Transverse colon (tissue), 4 donors: ENCODE measurements at regions not wholly inside any gene's neighbourhood (a gene's known extent, or its start where the extent isn't known, plus 50 kb on each side); places are given as distances from the start of the nearest gene placed in this dataset.

ENCODE experiments used
- DNase-seq: peaks from one replicate; pipeline ENCODE4 v3.0.0-alpha.2; 2019
- H3K27ac ChIP-seq, 4 donors: fragments of 200-600 bp; sonication (generic); 2 replicates each; pipeline ENCODE4 v1.5.1; 2016 to 2018; ENCODE audit warnings: inconsistent platforms in 4 of 4
- H3K27me3 ChIP-seq: fragments of 200-600 bp; sonication (generic); 2 replicates; pipeline ENCODE4 v1.5.1; 2017; ENCODE audit warnings: inconsistent platforms
- H3K36me3 ChIP-seq, 4 donors: fragments of 200-600 bp; sonication (generic); 2 replicates each; pipeline ENCODE4 v1.5.1; 2017 to 2019; ENCODE audit warnings: inconsistent platforms in 4 of 4
- H3K4me1 ChIP-seq, 4 donors: fragments of 200-600 bp; sonication (generic); 2 replicates each; pipeline ENCODE4 v1.5.1; 2017 to 2020; ENCODE audit warnings: inconsistent platforms in 4 of 4
- H3K4me3 ChIP-seq, 4 donors: fragments of 200-600 bp; sonication (generic); 1 replicate in 1 of 4; 2 replicates in 3 of 4; pipeline versions ENCODE4 v1.5.1 to v1.6.1; 2017 to 2019; ENCODE audit warnings: inconsistent platforms in 4 of 4
- H3K9me3 ChIP-seq, 2 donors: fragments of 200-600 bp; sonication (generic); 2 replicates each; pipeline ENCODE4 v1.5.1; 2017 to 2019; ENCODE audit warnings: inconsistent platforms in 2 of 2
- CTCF ChIP-seq, 5 experiments: fragments of 200-600 bp in 3 of 5; fragments of 450-650 bp in 2 of 5; sonication (generic) in 3 of 5; IDR thresholded peaks; 1 replicate in 2 of 5; 2 replicates in 3 of 5; pipeline ENCODE4 v1.5.1; 2016 to 2017; ENCODE audit warnings: antibody characterized with exemption in 5 of 5, inconsistent platforms in 3 of 5, mild to moderate bottlenecking in 2 of 5, moderate library complexity in 1 of 5
- EP300 ChIP-seq: sonication (generic); formaldehyde crosslinking; IDR thresholded peaks from one replicate; pipeline ENCODE4 v1.6.1; 2017; ENCODE audit warnings: antibody characterized with exemption, low read depth
- POLR2A ChIP-seq: fragments of 450-650 bp; IDR thresholded peaks from one replicate; pipeline ENCODE4 v1.6.1; 2016; ENCODE audit warnings: antibody characterized with exemption, mild to moderate bottlenecking, moderate library complexity
- POLR2AphosphoS5 ChIP-seq, 3 donors: sonication (generic); formaldehyde crosslinking; IDR thresholded peaks; one replicate each; pipeline ENCODE4 v1.6.1; 2016; ENCODE audit warnings: antibody characterized with exemption in 3 of 3
- WGBS, 2 donors: methylation state at CpG; one replicate each; pipeline ENCODE4 v1.1.5; 2018; ENCODE audit warnings: low coverage in 1 of 2; 5-methylcytosine and 5-hydroxymethylcytosine counted together
- in situ Hi-C, 4 donors: fragments of 200-750 bp; cut with MboI; loops; one replicate each; pipeline versions ENCODE4 v1.15.0 to v1.15.1; 2017; ENCODE audit warnings: low sequenced_read_pairs in 3 of 4, low pct_ligation_motif_present in 1 of 4, low pct_unique_long_range_greater_than_20kb in 1 of 4
- intact Hi-C: fragments of 100-400 bp; cut with DNase I; formaldehyde crosslinking; loops from one replicate; pipeline ENCODE4 v1.15.1; 2023; ENCODE audit warnings: low total_unique reads

DNA sequence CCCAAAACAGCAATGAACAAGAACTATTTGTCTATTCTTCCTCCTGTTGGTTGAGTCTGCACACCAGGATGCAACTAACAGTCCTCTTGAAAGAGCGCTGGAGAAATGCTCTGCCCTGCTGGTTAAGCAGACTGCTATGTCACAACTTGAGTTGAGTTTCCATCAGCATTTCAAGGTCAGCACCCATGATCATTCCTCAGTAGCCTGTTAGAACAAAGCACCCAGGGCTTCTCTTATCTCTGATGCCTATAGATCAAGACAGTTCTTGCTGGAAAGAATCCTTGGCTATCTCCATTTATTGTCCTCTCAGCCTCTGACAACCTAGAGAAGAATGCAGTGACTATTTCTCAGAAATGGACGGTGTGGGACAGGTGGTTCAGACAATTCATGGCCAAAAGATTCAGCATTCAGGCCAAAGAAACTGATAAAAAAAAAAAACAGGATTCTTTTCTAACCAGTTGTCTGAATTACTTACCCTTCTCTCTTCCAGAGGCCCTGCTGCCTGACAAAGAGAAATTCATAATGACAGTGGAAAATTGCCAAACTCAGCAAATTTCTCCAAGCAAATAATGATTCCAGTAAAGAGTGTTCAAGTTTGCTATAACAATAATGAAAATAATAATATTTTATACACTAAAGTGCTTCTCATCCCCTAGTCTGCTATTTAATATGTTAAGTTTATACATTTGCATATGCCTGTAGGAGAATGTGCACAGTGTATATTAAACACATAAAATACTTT lies 306.7 kb downstream of the EMP1 start:
- in situ Hi-C loops (no loop called here), intact Hi-C loops (no loop called here)
- H3K4me1 ChIP-seq = no peaks in the 10 kb centered on the region
- TF ChIP-seq EP300 (no peak), POLR2AphosphoS5 (IDR thresholded peaks at IDR 0.05) (no peak), POLR2A (no peak), CTCF (IDR thresholded peaks at IDR 0.05) (no peak)
- no peaks in the 10 kb centered on the region for H3K9me3 ChIP-seq
- H3K36me3 ChIP-seq = no peaks in the 10 kb centered on the region
- no peaks in the 10 kb centered on the region for H3K27me3 ChIP-seq
- H3K4me3 ChIP-seq = no peak overlapping the region
- no peak for DNase-seq
- WGBS, 2 donors = 89 to 93% methylated on average over 1 to 2 of the region's 2 CpGs
- no peak overlapping the region for H3K27ac ChIP-seq

DNA sequence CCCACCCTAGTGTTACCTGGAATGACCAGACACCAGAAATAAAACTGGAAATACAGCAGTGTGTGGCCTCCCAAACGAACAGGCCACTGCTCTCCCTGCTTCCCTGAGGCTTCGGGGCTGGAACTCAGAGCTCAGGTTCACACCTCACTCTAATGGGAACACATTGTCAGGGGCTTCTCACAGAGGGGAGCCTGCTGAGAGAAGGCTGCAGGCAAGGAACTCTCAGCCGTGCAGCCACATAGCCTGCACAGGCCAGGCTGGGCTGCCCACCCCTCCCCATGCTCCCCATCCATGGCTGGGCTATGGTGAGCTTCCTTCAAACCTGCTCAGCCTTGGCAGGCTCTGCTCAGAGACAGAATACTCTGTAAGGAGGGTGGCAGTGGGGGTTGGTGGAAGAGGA lies 302.5 kb downstream of the EMP1 start:
- Histone ChIP-seq H3K4me3 (no peak overlapping the region), H3K36me3 (no peaks in the 10 kb centered on the region), H3K27me3 (no peaks in the 10 kb centered on the region), H3K27ac (no peak overlapping the region), H3K9me3 (no peaks in the 10 kb centered on the region), H3K4me1 (no peaks in the 10 kb centered on the region)
- in situ Hi-C loops = no loop called here
- no peak for TF ChIP-seq EP300
- TF ChIP-seq POLR2AphosphoS5 (IDR thresholded peaks at IDR 0.05) = no peak
- TF ChIP-seq CTCF (IDR thresholded peaks at IDR 0.05) = no peak
- TF ChIP-seq POLR2A = no peak
- no peak for DNase-seq
- 60% methylated on average over 3 of the region's 3 CpGs; no CpG with 5 or more reads in 1 of the 2 donors for WGBS, 2 donors
- intact Hi-C loops = no loop called here

DNA sequence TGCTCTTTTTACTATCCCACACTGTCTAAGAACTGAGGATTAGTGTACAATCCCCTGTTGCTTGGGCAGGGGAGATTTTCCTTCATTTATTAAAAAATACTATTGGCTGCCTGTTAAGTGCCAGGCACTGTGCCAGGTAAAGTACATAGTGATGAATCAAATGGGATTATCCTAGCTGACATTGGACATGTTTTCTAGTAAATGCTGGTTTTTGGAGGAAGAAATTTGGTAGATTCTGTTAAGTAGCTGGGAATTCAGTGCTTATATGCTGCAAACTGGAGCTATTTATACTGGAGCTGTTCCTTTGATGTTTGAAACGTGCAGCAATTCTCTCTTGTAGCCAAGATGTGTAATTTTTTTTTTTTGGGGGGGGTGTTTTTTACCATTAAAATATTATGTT lies 299.6 kb downstream of the EMP1 start:
- WGBS, 2 donors = 51 to 60% methylated on average over 1 of the region's 1 CpG
- no peaks in the 10 kb centered on the region for H3K4me1 ChIP-seq

GRCh38 chr12:13489246-13489645 lies 292.7 kb downstream of the EMP1 start:
- Histone ChIP-seq H3K4me3 (no peak overlapping the region), H3K9me3 (no peaks in the 10 kb centered on the region), H3K27me3 (no peaks in the 10 kb centered on the region), H3K36me3 (no peaks in the 10 kb centered on the region), H3K4me1 (no peaks in the 10 kb centered on the region), H3K27ac (no peak overlapping the region)
- no peak for DNase-seq
- intact Hi-C loops (no loop called here), in situ Hi-C loops (no loop called here)
- no peak for TF ChIP-seq EP300
- TF ChIP-seq POLR2AphosphoS5 (IDR thresholded peaks at IDR 0.05) = no peak
- 93 to 96% methylated on average over 2 to 4 of the region's 4 CpGs for WGBS, 2 donors

More for the DNA sequence above, 299.6 kb downstream of the EMP1 start:
- in situ Hi-C loops (no loop called here), intact Hi-C loops (no loop called here)
- no peaks in the 10 kb centered on the region for H3K36me3 ChIP-seq
- H3K27me3 ChIP-seq = no peaks in the 10 kb centered on the region
- no peak overlapping the region for H3K27ac ChIP-seq
- DNase-seq = no peak
- TF ChIP-seq POLR2AphosphoS5 (IDR thresholded peaks at IDR 0.05) = no peak
- TF ChIP-seq POLR2A = no peak
- no peak for TF ChIP-seq EP300
- no peak for TF ChIP-seq CTCF (IDR thresholded peaks at IDR 0.05)
- no peaks in the 10 kb centered on the region for H3K9me3 ChIP-seq
- no peak overlapping the region for H3K4me3 ChIP-seq

DNA sequence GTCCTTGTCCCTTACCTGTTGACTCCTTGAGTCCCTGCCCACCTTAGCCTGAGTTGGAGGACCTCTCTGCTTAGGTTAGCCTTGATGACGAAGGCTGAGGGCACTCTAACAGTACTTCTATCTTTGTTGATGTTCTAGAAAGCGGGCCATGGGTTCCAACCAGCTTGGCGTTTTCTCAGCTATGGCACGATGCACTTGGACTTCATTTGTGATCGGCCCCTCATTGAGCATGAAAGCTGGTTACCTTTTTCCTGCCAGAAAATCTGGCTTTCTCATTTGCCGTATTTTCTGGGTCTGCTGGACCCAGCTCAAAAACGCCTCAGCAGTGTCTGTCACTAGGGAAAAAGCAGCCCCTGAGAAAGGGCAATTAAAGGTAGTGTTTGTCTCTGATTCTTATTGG lies 290.8 kb downstream of the EMP1 start:
- Histone ChIP-seq H3K4me3 (no peak overlapping the region), H3K9me3 (no peaks in the 10 kb centered on the region), H3K27ac (no peak overlapping the region), H3K36me3 (no peaks in the 10 kb centered on the region), H3K4me1 (no peaks in the 10 kb centered on the region), H3K27me3 (no peaks in the 10 kb centered on the region)
- TF ChIP-seq CTCF (IDR thresholded peaks at IDR 0.05) = no peak
- no peak for TF ChIP-seq POLR2AphosphoS5 (IDR thresholded peaks at IDR 0.05)
- no peak for TF ChIP-seq EP300
- no peak for TF ChIP-seq POLR2A
- intact Hi-C loops = no loop called here
- in situ Hi-C loops = no loop called here
- WGBS, 2 donors = 82 to 89% methylated on average over 2 to 7 of the region's 7 CpGs
- no peak for DNase-seq
